ENCODE measurements at regions not wholly inside any gene's neighbourhood (a gene's known extent, or its start where the extent isn't known, plus 50 kb on each side); places are given as distances from the start of the nearest gene placed in this dataset.

DNA sequence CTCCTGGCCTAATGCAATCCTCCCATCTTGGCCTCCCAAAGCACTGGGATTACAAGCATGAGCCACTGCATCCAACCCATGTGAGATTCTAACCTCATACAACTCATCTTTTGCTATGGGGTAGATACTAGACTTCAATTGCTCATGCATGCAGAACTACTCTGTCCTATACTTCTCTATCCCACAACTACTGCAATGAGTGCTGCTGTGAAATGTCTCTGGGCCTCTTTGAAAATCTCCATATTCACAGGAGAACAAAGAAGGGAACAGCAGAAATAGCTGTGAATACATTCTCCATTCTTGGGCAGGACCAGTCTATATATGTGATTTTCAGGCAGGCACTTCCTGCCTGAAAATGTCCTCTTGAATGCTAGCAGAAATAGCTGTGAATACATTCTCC lies 220.7 kb upstream of the GRIP1 start:
- DNase-seq (ENCODE audit: low read depth), result no peak
- H3K4me3 ChIP-seq (ENCODE audit: low read depth, low read length), result no peak overlapping the region

- DNase-seq (ENCODE audit: low read depth), result no peak
- no peak overlapping the region for H3K4me3 ChIP-seq (ENCODE audit: low read depth, low read length)
Measured at GRCh38 chr12:66900616-66901015, 221.7 kb upstream of the GRIP1 start.

DNA sequence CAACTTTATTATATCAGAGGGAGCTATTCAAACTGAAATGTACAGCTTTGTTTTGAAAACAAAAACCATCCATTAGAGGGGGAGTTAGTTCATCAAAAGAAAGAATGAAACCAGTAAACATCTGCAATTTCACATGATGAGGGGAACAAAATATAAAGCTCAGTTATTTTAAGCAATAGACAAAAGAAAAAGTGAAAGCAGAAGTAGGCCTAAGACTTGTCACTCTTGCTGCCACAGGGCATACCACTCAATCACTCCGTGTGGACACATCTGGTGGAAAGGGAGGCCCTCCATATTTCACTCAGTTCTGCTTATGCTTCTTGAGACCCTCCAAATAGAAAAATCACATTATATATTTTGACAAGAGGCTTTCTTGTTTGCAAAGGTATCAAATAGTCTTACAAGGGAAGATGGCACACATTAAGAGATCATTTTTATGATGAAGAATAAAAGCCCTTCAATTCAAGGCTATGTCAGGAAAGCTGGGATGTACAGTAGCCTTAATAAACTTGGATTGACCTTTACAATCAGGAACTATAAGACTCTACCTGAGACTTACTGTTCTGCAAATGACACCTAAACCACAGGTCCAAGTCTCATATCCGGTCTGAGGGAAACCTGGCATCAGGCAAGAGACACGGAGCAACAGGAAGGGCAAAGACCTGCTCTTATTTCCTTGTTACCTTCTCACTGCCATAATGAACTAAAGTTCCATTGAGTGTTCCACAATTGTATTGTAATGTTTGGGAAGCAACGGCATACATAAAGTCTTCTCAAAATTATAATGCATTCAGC lies 222.5 kb upstream of the GRIP1 start:
- H3K4me3 ChIP-seq (ENCODE audit: low read depth, low read length), result no peak overlapping the region

DNA sequence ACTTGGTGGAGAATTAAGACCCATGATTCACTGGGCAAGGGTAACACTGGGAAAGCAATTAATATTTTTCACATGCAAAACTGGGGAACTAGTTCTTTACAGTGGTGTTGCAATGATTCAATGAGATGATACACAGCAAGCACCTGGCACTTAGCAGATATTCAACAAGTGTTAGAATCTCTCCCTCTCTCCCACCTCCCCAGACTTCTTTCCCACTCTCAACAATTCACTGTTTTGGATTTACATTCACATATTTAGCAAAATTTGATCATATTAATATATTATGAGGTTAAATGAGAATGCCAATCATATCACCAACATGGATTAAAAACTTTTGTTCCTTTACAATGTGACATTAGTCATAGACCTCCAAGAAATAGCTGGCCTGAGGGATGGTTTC lies 223.1 kb upstream of the GRIP1 start:
- DNase-seq (ENCODE audit: low read depth), result no peak
- no peak overlapping the region for H3K4me3 ChIP-seq (ENCODE audit: low read depth, low read length)

More for the DNA sequence above, 222.5 kb upstream of the GRIP1 start:
- no peak for DNase-seq (ENCODE audit: low read depth)

DNA sequence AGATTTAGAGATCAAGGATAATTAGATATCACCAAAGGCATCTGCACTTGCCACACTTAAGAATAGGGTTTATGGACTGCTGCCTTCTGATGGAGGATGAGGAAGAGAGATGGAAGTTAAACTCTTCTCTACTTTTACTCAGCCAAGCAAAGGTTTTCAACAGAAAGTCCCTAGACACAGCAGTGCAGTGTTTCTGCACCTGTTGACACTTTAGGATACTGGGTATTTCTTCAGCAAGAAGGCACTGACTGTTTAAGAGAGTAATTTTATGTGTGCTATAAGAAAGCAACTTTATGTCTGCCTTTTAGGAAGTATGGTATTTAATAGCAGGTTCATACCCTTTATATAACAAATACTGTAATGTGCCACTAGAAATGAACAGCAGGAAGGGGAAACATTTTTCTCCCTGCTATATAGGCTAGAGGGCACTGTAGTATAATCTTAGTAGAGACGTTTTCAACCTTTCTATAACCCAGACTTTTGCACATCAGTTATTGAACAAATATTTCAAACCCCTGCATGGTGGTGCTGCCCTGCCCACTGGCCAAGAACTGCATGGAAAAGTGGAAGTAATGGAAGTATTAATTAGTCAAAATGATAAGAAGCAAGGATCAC lies 225.0 kb upstream of the GRIP1 start:
- no peak for DNase-seq (ENCODE audit: low read depth)

GRCh38 chr12:66905201-66905600 lies 226.3 kb upstream of the GRIP1 start:
- DNase-seq (ENCODE audit: low read depth), result no peak
- no peak overlapping the region for H3K4me3 ChIP-seq (ENCODE audit: low read depth, low read length)

More for the DNA sequence above, 225.0 kb upstream of the GRIP1 start:
- no peak overlapping the region for H3K4me3 ChIP-seq (ENCODE audit: low read depth, low read length)

DNA sequence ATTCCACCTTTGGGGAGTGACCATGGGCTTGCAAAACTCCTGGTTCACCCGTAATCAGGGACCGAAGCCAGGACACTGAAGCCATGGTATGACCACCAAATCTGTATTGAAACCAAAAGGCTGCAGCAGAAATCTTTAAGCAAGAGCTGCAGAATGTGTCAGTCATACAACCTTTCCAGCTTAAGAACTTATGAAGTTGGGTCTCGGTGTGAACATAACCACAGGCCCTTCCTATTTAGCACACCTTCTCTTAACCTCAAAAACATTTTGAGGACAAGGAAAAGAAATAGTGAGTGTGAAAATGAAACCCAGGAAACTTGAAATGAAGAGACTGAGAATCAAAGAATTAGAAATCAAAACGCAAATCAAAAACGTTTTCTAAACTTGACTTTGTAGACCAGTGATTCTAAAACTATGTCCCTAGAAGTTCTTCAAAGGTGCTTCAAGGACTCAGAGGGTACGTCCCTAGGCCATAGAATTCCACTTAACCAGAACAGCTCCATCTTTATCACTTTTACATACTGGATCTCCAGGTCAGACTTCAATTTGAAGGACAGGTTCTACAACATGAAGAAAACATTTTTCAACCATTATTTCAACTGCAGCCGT lies 231.6 kb upstream of the GRIP1 start:
- no peak overlapping the region for H3K4me3 ChIP-seq (ENCODE audit: low read depth, low read length)
- no peak for DNase-seq (ENCODE audit: low read depth)

DNA sequence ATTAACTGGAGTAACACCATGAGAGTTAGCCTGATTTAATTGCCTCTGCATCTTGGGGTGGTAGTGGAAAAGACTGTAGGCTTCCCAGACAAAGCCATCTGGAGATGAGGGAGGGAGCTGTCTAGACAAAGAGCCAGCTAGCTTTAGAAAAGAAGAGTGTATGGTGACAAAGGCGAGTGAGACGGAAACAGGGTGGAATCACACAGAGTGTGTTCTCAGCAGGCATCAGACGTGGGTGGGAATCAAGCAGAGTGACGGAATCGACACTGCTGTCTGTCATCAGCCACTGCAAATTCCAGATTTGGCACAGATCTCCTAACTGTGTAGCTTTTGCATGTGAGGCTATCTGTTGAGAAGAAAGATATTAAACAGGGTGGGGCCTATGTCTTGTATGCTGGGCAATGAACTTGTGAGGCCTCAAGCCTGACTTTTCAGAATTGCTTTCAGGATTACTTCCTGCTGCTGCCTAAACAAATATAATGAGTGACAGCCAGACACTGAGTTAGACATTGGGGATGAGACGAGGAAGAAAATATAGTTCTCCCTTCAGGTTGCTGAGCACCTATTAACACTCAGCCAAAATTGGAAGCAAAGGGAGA lies 236.5 kb upstream of the GRIP1 start:
- no peak for DNase-seq (ENCODE audit: low read depth)

DNA sequence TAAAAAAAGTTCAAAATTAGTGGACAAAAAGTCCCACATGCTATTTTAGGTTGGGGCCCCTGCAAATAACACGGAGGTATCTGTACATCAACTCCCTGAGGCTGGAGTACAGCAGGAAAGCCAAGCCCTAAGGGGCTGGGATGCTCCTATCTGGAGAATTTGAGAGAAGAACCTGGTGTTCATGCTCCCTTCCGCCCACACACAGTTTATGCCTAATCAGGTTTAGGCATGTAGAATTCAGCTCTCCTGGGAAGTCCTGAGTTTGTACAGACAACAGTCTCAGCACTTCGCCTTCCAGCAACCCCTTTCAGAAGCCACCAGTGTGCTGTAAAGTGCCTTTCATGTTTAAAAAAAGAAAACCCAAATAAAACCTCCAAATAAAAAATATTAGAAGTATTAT lies 237.3 kb upstream of the GRIP1 start:
- DNase-seq (ENCODE audit: low read depth), result no peak
- H3K4me3 ChIP-seq (ENCODE audit: low read depth, low read length), result no peak overlapping the region

More for the DNA sequence above, 236.5 kb upstream of the GRIP1 start:
- H3K4me3 ChIP-seq (ENCODE audit: low read depth, low read length), result no peak overlapping the region

- no peak overlapping the region for H3K4me3 ChIP-seq (ENCODE audit: low read depth, low read length)
- no peak for DNase-seq (ENCODE audit: low read depth)
Measured at GRCh38 chr12:66919466-66919865, 240.6 kb upstream of the GRIP1 start.

GRCh38 chr12:66920205-66920604 lies 241.3 kb upstream of the GRIP1 start:
- no peak for DNase-seq (ENCODE audit: low read depth)

GRCh38 chr12:66921151-66921550 lies 242.3 kb upstream of the GRIP1 start:
- no peak for DNase-seq (ENCODE audit: low read depth)
- no peak overlapping the region for H3K4me3 ChIP-seq (ENCODE audit: low read depth, low read length)

More at GRCh38 chr12:66920205-66920604, 241.3 kb upstream of the GRIP1 start:
- H3K4me3 ChIP-seq (ENCODE audit: low read depth, low read length), result no peak overlapping the region

GRCh38 chr12:66925083-66925482 lies 246.2 kb upstream of the GRIP1 start:
- no peak overlapping the region for H3K4me3 ChIP-seq (ENCODE audit: low read depth, low read length)
- DNase-seq (ENCODE audit: low read depth), result no peak

- no peak for DNase-seq (ENCODE audit: low read depth)
- H3K4me3 ChIP-seq (ENCODE audit: low read depth, low read length), result no peak overlapping the region
Measured at GRCh38 chr12:66929121-66929520, 250.2 kb upstream of the GRIP1 start.

DNA sequence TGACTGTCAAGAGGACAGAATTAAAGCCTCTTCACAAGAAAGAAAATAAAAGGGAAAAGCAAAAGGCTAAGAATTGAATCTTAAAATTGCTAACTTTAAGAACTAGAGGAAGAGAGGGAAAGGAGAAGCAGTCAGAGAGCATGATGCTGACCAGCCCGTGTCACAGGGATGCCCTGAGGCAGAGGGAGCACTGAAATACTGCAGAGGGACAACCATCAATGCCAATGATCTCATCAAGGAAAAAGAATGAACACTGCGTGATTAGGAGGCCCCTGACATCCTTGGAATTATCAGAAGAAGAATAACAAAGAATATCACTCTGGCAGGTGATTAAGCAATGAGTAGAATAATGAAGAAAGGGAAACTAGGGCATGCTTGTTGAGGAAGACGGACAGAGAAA lies 252.2 kb upstream of the GRIP1 start:
- no peak overlapping the region for H3K4me3 ChIP-seq (ENCODE audit: low read depth, low read length)
- DNase-seq (ENCODE audit: low read depth), result no peak

- H3K4me3 ChIP-seq (ENCODE audit: low read depth, low read length), result no peak overlapping the region
- no peak for DNase-seq (ENCODE audit: low read depth)
Measured at GRCh38 chr12:66932126-66932525, 253.2 kb upstream of the GRIP1 start.

GRCh38 chr12:66934302-66935062 lies 255.6 kb upstream of the GRIP1 start:
- H3K4me3 ChIP-seq (ENCODE audit: low read depth, low read length), result no peak overlapping the region
- DNase-seq (ENCODE audit: low read depth), result no peak

- no peak for DNase-seq (ENCODE audit: low read depth)
- H3K4me3 ChIP-seq (ENCODE audit: low read depth, low read length), result no peak overlapping the region
Measured at GRCh38 chr12:66941150-66941549, 262.3 kb upstream of the GRIP1 start.

- H3K4me3 ChIP-seq (ENCODE audit: low read depth, low read length), result no peak overlapping the region
- DNase-seq (ENCODE audit: low read depth), result no peak
Measured at GRCh38 chr12:66942741-66943465, 264.0 kb upstream of the GRIP1 start.
